ENCODE measurements at regions not wholly inside any gene's neighbourhood (a gene's known extent, or its start where the extent isn't known, plus 50 kb on each side); places are given as distances from the start of the nearest gene placed in this dataset.
"Not testable (repeated sequence)": the region's sequence is repeated elsewhere in the genome, so short reads cannot be mapped to it uniquely, and the experiment has no call there.

DNA sequence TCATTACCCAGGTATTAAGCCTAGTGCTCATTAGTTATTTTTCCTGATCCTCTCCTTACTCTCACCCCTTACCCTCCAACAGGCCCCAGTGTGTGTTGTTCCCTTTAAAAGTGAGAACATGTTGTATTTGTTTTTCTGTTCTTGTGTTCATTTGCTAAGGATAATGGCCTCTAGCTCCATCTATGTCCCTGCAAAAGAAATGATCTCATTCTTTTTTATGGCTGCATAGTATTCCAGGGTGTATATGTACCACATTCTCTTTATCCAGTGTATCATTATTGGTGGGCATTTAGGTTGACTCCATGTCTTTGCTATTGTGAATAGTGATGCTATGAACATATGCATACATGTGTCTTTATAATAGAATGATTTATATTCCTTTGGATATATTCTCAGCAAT, 185.0 kb upstream of the SMIM30 start:
- H3K4me3 ChIP-seq (ENCODE audit: low read length in 2 of 2); H2BK120ac ChIP-seq (ENCODE audit: low read depth, low read length); H2AFZ ChIP-seq (ENCODE audit: low read length); DNase-seq (ENCODE audit: low spot score); H3K4ac ChIP-seq (ENCODE audit: low read length); H3K18ac ChIP-seq (ENCODE audit: low read length); H4K8ac ChIP-seq (ENCODE audit: low read depth, low read length); H3K14ac ChIP-seq (ENCODE audit: low read length); H2BK15ac ChIP-seq (ENCODE audit: low read length); H3K23ac ChIP-seq (ENCODE audit: low read depth, low read length, poor library complexity); H3K9ac ChIP-seq (ENCODE audit: low read depth, low read length, poor library complexity); H3K27ac ChIP-seq (replicated peaks; ENCODE audit: low read length); H3K79me1 ChIP-seq (ENCODE audit: low read depth, low read length); H3K27me3 ChIP-seq (ENCODE audit: control insufficient read depth in 3 of 3, insufficient read depth in 3 of 3, low read depth in 1 of 3, low read length in 3 of 3); H3K9me3 ChIP-seq (replicated peaks in 1 of 2; ENCODE audit: control insufficient read depth in 2 of 2, insufficient read depth in 1 of 2, low read depth in 1 of 2, low read length in 2 of 2); H3K4me1 ChIP-seq (ENCODE audit: control insufficient read depth in 2 of 2, insufficient read depth in 1 of 2, low read depth in 1 of 2, low read length in 2 of 2); H4K91ac ChIP-seq (ENCODE audit: low read depth, low read length, poor library complexity); H2AK5ac ChIP-seq (ENCODE audit: low read depth, low read length); H2BK12ac ChIP-seq (ENCODE audit: low read length); H2BK5ac ChIP-seq (ENCODE audit: low read length); H3K4me2 ChIP-seq (ENCODE audit: insufficient read depth, low read length, poor library complexity, severe bottlenecking); H3K36me3 ChIP-seq (replicated peaks in 1 of 2; ENCODE audit: control insufficient read depth in 2 of 2, insufficient read depth in 2 of 2, low read length in 2 of 2): not testable (repeated sequence)

DNA sequence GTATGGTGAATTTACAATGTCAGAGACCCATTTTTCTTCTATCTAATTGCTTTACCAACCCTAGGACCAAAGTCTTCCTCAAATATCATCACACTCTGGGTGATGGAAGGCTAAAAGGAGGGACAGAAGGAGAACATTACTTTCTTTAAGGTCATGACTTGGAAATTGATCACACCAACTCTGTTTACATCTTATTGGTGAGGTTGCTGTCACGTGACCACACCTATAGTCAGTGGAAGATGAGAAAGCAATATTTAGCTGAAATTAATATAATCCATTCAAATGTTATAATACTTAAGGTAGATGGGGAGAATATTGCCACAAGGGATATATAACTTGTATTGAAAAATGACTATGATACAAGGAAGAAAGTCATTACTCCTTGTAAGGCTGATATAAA, 183.6 kb upstream of the SMIM30 start:
- H3K4me2 ChIP-seq (ENCODE audit: insufficient read depth, low read length, poor library complexity, severe bottlenecking): no peak overlapping the region
- no peak overlapping the region for H4K91ac ChIP-seq (ENCODE audit: low read depth, low read length, poor library complexity)
- H4K8ac ChIP-seq (ENCODE audit: low read depth, low read length): no peak overlapping the region
- no peaks in the 10 kb centered on the region for H3K36me3 ChIP-seq (replicated peaks in 1 of 2; ENCODE audit: control insufficient read depth in 2 of 2, insufficient read depth in 2 of 2, low read length in 2 of 2)
- no peaks in the 10 kb centered on the region for H3K79me1 ChIP-seq (ENCODE audit: low read depth, low read length)
- no peak overlapping the region for H3K14ac ChIP-seq (ENCODE audit: low read length)
- no peak overlapping the region for H3K4me3 ChIP-seq (ENCODE audit: low read length in 2 of 2)
- H2AFZ ChIP-seq (ENCODE audit: low read length): no peak overlapping the region
- no peak overlapping the region for H2AK5ac ChIP-seq (ENCODE audit: low read depth, low read length)
- no peaks in the 10 kb centered on the region for H3K4me1 ChIP-seq (ENCODE audit: control insufficient read depth in 2 of 2, insufficient read depth in 1 of 2, low read depth in 1 of 2, low read length in 2 of 2)
- H2BK5ac ChIP-seq (ENCODE audit: low read length): no peak overlapping the region
- no peak overlapping the region for H3K23ac ChIP-seq (ENCODE audit: low read depth, low read length, poor library complexity)
- H2BK120ac ChIP-seq (ENCODE audit: low read depth, low read length): no peak overlapping the region
- H3K27me3 ChIP-seq (ENCODE audit: control insufficient read depth in 3 of 3, insufficient read depth in 3 of 3, low read depth in 1 of 3, low read length in 3 of 3): no peaks in the 10 kb centered on the region
- no peak overlapping the region for H2BK12ac ChIP-seq (ENCODE audit: low read length)
- no peak overlapping the region for H3K18ac ChIP-seq (ENCODE audit: low read length)
- no peak for DNase-seq (ENCODE audit: low spot score)
- no peak overlapping the region for H3K27ac ChIP-seq (replicated peaks; ENCODE audit: low read length)
- H3K9ac ChIP-seq (ENCODE audit: low read depth, low read length, poor library complexity): no peak overlapping the region
- no peaks in the 10 kb centered on the region for H3K9me3 ChIP-seq (replicated peaks in 1 of 2; ENCODE audit: control insufficient read depth in 2 of 2, insufficient read depth in 1 of 2, low read depth in 1 of 2, low read length in 2 of 2)
- no CpG with 5 or more reads among the region's 1 CpG for WGBS, 2 donors (ENCODE audit: extremely low coverage in 2 of 2, insufficient read length in 2 of 2, insufficient replicate concordance in 1 of 2)
- H3K4ac ChIP-seq (ENCODE audit: low read length): no peak overlapping the region
- H2BK15ac ChIP-seq (ENCODE audit: low read length): no peak overlapping the region

DNA sequence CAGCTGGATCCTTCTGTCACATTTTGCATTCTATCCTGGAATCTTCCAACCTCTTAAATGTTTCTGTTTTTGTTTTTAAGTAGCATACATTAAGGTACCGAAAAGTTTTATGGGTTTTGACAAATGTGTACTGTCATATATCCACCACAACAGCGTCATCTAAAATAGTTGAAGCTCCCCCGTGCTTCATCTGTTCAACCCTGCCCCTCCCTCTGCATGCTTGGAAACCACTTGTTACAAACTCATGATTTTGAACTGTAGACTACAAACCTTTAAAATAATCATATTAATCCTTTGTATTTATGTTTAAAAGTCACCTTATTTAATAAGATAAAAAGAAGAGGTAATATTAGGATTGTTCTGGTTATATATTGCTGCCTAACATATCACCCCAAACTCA, 182.8 kb upstream of the SMIM30 start:
- H3K18ac ChIP-seq (ENCODE audit: low read length): no peak overlapping the region
- H3K4me3 ChIP-seq (ENCODE audit: low read length in 2 of 2): no peak overlapping the region
- no peak overlapping the region for H2AK5ac ChIP-seq (ENCODE audit: low read depth, low read length)
- no peaks in the 10 kb centered on the region for H3K27me3 ChIP-seq (ENCODE audit: control insufficient read depth in 3 of 3, insufficient read depth in 3 of 3, low read depth in 1 of 3, low read length in 3 of 3)
- no peak overlapping the region for H2AFZ ChIP-seq (ENCODE audit: low read length)
- H2BK15ac ChIP-seq (ENCODE audit: low read length): no peak overlapping the region
- no peak overlapping the region for H2BK5ac ChIP-seq (ENCODE audit: low read length)
- H2BK120ac ChIP-seq (ENCODE audit: low read depth, low read length): no peak overlapping the region
- H3K9me3 ChIP-seq (replicated peaks in 1 of 2; ENCODE audit: control insufficient read depth in 2 of 2, insufficient read depth in 1 of 2, low read depth in 1 of 2, low read length in 2 of 2): no peaks in the 10 kb centered on the region
- H2BK12ac ChIP-seq (ENCODE audit: low read length): no peak overlapping the region
- H4K8ac ChIP-seq (ENCODE audit: low read depth, low read length): no peak overlapping the region
- no peak overlapping the region for H3K14ac ChIP-seq (ENCODE audit: low read length)
- WGBS, 2 donors (ENCODE audit: extremely low coverage in 2 of 2, insufficient read length in 2 of 2, insufficient replicate concordance in 1 of 2): no CpG with 5 or more reads among the region's 3 CpGs
- no peak overlapping the region for H3K4ac ChIP-seq (ENCODE audit: low read length)
- no peak overlapping the region for H3K4me2 ChIP-seq (ENCODE audit: insufficient read depth, low read length, poor library complexity, severe bottlenecking)
- H3K79me1 ChIP-seq (ENCODE audit: low read depth, low read length): no peaks in the 10 kb centered on the region
- no peak for DNase-seq (ENCODE audit: low spot score)
- no peak overlapping the region for H3K9ac ChIP-seq (ENCODE audit: low read depth, low read length, poor library complexity)
- no peaks in the 10 kb centered on the region for H3K4me1 ChIP-seq (ENCODE audit: control insufficient read depth in 2 of 2, insufficient read depth in 1 of 2, low read depth in 1 of 2, low read length in 2 of 2)
- H4K91ac ChIP-seq (ENCODE audit: low read depth, low read length, poor library complexity): no peak overlapping the region
- no peak overlapping the region for H3K23ac ChIP-seq (ENCODE audit: low read depth, low read length, poor library complexity)
- no peaks in the 10 kb centered on the region for H3K36me3 ChIP-seq (replicated peaks in 1 of 2; ENCODE audit: control insufficient read depth in 2 of 2, insufficient read depth in 2 of 2, low read length in 2 of 2)
- no peak overlapping the region for H3K27ac ChIP-seq (replicated peaks; ENCODE audit: low read length)

DNA sequence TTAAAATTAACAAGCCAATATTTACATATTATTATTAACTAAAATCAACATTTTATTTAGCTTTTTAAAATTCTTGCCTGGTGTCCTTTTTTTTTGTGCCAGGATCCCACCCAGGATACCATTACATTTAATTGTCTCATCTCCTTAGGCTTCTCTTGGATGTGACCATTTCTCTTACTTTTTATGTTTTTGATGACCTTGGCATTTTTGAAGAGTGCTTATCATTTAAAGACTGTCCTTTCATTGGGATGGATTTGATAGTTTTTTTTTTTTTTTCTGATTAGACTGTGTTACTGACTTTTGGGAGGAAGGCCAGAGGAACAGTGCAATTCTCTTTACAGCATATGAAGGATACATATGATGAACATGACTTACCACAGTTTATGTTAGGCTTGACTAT, 181.4 kb upstream of the SMIM30 start:
- no peak for DNase-seq (ENCODE audit: low spot score)
- Histone ChIP-seq H3K27ac (replicated peaks; ENCODE audit: low read length) (no peak overlapping the region), H3K14ac (ENCODE audit: low read length) (no peak overlapping the region), H3K9me3 (replicated peaks in 1 of 2; ENCODE audit: control insufficient read depth in 2 of 2, insufficient read depth in 1 of 2, low read depth in 1 of 2, low read length in 2 of 2) (peaks cover 0 to 2% of the 10 kb centered on the region in 2 donors), H3K4ac (ENCODE audit: low read length) (no peak overlapping the region), H3K9ac (ENCODE audit: low read depth, low read length, poor library complexity) (no peak overlapping the region), H3K36me3 (replicated peaks in 1 of 2; ENCODE audit: control insufficient read depth in 2 of 2, insufficient read depth in 2 of 2, low read length in 2 of 2) (no peaks in the 10 kb centered on the region), H3K4me3 (ENCODE audit: low read length in 2 of 2) (no peak overlapping the region), H4K8ac (ENCODE audit: low read depth, low read length) (no peak overlapping the region), H2AK5ac (ENCODE audit: low read depth, low read length) (no peak overlapping the region), H2BK120ac (ENCODE audit: low read depth, low read length) (no peak overlapping the region), H2BK15ac (ENCODE audit: low read length) (no peak overlapping the region), H4K91ac (ENCODE audit: low read depth, low read length, poor library complexity) (no peak overlapping the region), H2BK5ac (ENCODE audit: low read length) (no peak overlapping the region), H3K18ac (ENCODE audit: low read length) (no peak overlapping the region), H3K27me3 (ENCODE audit: control insufficient read depth in 3 of 3, insufficient read depth in 3 of 3, low read depth in 1 of 3, low read length in 3 of 3) (no peaks in the 10 kb centered on the region), H3K23ac (ENCODE audit: low read depth, low read length, poor library complexity) (no peak overlapping the region), H3K4me2 (ENCODE audit: insufficient read depth, low read length, poor library complexity, severe bottlenecking) (no peak overlapping the region), H3K79me1 (ENCODE audit: low read depth, low read length) (no peaks in the 10 kb centered on the region), H3K4me1 (ENCODE audit: control insufficient read depth in 2 of 2, insufficient read depth in 1 of 2, low read depth in 1 of 2, low read length in 2 of 2) (no peaks in the 10 kb centered on the region), H2BK12ac (ENCODE audit: low read length) (no peak overlapping the region), H2AFZ (ENCODE audit: low read length) (no peak overlapping the region)
